Right atrium auricular region (tissue), 2 donors: ENCODE measurements at regions not wholly inside any gene's neighbourhood (a gene's known extent, or its start where the extent isn't known, plus 50 kb on each side); places are given as distances from the start of the nearest gene placed in this dataset.

Experiments used
- DNase-seq: peaks from one replicate; pipeline ENCODE4 v3.0.0-alpha.2; 2019; ENCODE audit warnings: low spot score
- H3K27ac ChIP-seq, 2 donors: fragments of 200-600 bp; sonication (generic); 1 replicate in 1 of 2; 2 replicates in 1 of 2; pipeline ENCODE4 v1.5.1; 2016 to 2019
- H3K27me3 ChIP-seq, 2 donors: fragments of 200-600 bp; sonication (generic); one replicate each; pipeline versions ENCODE4 v1.5.1 to v1.6.0; 2017 to 2019
- H3K36me3 ChIP-seq: fragments of 200-600 bp; sonication (generic); one replicate; pipeline ENCODE4 v1.5.1; 2016
- H3K4me1 ChIP-seq, 2 donors: fragments of 200-600 bp; sonication (generic); one replicate each; pipeline versions ENCODE4 v1.5.1 to v1.6.0; 2017 to 2019
- H3K4me3 ChIP-seq, 2 donors: fragments of 200-600 bp; sonication (generic); 1 replicate in 1 of 2; 2 replicates in 1 of 2; pipeline ENCODE4 v1.5.1; 2017 to 2019; ENCODE audit warnings: mild to moderate bottlenecking in 1 of 2, moderate library complexity in 1 of 2
- H3K9me3 ChIP-seq, 2 donors: fragments of 200-600 bp; sonication (generic); one replicate each; pipeline ENCODE4 v1.5.1; 2019
- CTCF ChIP-seq, 2 donors: fragments of 200-600 bp; sonication (generic); IDR thresholded peaks; one replicate each; pipeline ENCODE4 v1.5.1; 2019; ENCODE audit warnings: antibody characterized with exemption in 2 of 2

GRCh38 chr13:47175172-47175866, 278.5 kb upstream of the HTR2A start:
- no peak for DNase-seq
- Histone ChIP-seq H3K27me3 (no peaks in the 10 kb centered on the region), H3K36me3 (no peaks in the 10 kb centered on the region), H3K4me3 (no peak overlapping the region), H3K9me3 (no peaks in the 10 kb centered on the region), H3K4me1 (no peaks in the 10 kb centered on the region), H3K27ac (no peak overlapping the region)
- no peak for TF ChIP-seq CTCF (IDR thresholded peaks at IDR 0.05)

GRCh38 chr13:47170971-47171370, 274.1 kb upstream of the HTR2A start:
- no peaks in the 10 kb centered on the region for H3K27me3 ChIP-seq
- no peaks in the 10 kb centered on the region for H3K9me3 ChIP-seq
- H3K4me3 ChIP-seq: no peak overlapping the region
- TF ChIP-seq CTCF (IDR thresholded peaks at IDR 0.05): no peak
- DNase-seq: no peak
- no peak overlapping the region for H3K27ac ChIP-seq
- H3K4me1 ChIP-seq: no peaks in the 10 kb centered on the region
- H3K36me3 ChIP-seq: no peaks in the 10 kb centered on the region

GRCh38 chr13:47168618-47169017, 271.8 kb upstream of the HTR2A start:
- Histone ChIP-seq H3K27me3 (no peaks in the 10 kb centered on the region), H3K36me3 (no peaks in the 10 kb centered on the region), H3K9me3 (no peaks in the 10 kb centered on the region), H3K4me1 (no peaks in the 10 kb centered on the region), H3K27ac (no peak overlapping the region), H3K4me3 (no peak overlapping the region)
- TF ChIP-seq CTCF (IDR thresholded peaks at IDR 0.05): no peak
- DNase-seq: no peak

- no peaks in the 10 kb centered on the region for H3K27me3 ChIP-seq
- no peak for DNase-seq
- no peak for TF ChIP-seq CTCF (IDR thresholded peaks at IDR 0.05)
- no peaks in the 10 kb centered on the region for H3K36me3 ChIP-seq
- no peak overlapping the region for H3K4me3 ChIP-seq
- no peaks in the 10 kb centered on the region for H3K4me1 ChIP-seq
- H3K27ac ChIP-seq: no peak overlapping the region
- no peaks in the 10 kb centered on the region for H3K9me3 ChIP-seq
Observed at GRCh38 chr13:47168066-47168465, 271.2 kb upstream of the HTR2A start.

- no peak for TF ChIP-seq CTCF (IDR thresholded peaks at IDR 0.05)
- Histone ChIP-seq H3K4me3 (no peak overlapping the region), H3K27me3 (no peaks in the 10 kb centered on the region), H3K36me3 (no peaks in the 10 kb centered on the region), H3K27ac (no peak overlapping the region), H3K9me3 (no peaks in the 10 kb centered on the region), H3K4me1 (no peaks in the 10 kb centered on the region)
- DNase-seq: no peak
Observed at GRCh38 chr13:47166336-47166735, 269.5 kb upstream of the HTR2A start.
